ENCODE measurements at regions not wholly inside any gene's neighbourhood (a gene's known extent, or its start where the extent isn't known, plus 50 kb on each side); places are given as distances from the start of the nearest gene placed in this dataset.

GRCh38 chr5:118052503-118052902 lies 935.8 kb downstream of the DTWD2 start:
- no peak for DNase-seq (ENCODE audit: low spot score)

DNA sequence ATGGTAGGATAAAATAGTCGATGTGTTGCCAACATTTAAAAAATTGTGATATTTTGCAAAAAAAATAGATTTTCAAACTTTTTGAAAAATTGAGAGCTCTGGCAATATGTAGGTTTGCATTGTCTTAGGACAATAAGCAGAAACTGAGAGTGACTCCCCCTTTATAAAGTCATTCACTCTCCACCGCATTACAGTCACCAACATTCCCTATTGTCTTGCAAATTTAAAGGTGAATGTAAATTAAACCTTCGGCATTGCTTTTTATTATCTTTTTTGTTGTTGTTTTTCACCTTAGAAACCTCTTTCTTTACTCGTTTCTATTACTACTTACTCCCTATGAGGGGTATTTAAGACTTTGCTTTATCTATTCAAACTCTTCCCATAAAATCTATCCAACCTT lies 944.2 kb downstream of the DTWD2 start:
- DNase-seq (ENCODE audit: low spot score), result no peak

DNA sequence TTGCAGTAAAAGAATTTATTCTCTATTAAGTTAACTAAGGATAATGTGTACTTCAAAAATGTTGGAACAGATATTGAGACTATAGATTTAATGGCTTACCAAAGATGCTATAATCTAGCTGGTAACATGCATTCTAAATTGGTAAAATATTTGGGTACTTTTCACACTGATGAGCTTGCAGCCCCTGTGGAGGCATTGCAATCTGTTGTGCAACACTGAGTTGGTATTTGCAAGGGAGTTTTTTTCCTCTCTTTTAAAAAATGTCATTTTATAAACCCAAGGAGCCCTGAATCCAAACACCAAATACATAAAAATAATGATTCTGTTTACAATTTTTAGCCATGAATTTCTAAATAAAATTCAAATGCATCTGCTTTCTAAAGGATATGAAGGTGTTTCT lies 944.8 kb downstream of the DTWD2 start:
- no peak for DNase-seq (ENCODE audit: low spot score)

GRCh38 chr5:118042076-118042475 lies 946.3 kb downstream of the DTWD2 start:
- no peak for DNase-seq (ENCODE audit: low spot score)

GRCh38 chr5:118040496-118040895 lies 947.9 kb downstream of the DTWD2 start:
- no peak for DNase-seq (ENCODE audit: low spot score)

DNA sequence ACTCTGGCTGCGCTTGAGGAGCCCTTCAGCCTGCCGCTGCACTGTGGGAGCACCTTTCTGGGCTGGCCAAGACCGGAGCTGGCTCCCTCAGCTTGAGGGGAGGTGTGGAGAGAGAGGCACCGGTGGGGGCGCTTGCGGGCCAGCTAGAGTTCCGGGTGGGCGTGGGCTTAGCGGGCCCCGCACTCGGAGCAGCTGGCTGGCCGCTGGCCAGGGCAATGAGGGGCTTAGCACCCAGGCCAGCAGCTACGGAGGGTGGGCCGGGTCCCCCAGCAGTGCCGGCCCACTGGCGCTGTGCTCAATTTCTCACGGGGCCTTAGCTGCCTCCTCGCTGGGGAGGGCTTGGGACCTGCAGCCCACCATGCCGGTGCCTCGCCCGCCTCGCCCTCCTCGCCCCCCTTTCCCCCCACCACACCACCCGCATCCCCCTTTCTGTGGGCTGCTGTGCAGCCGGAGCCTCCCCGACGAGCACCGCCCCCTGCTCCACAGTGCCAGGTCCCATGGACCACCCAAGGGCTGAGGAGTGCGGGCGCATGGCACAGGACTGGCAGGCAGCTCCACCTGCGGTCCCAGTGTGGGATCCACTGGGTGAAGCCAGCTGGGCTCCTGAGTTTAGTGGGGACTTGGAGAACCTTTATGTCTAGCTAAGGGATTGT lies 954.5 kb downstream of the DTWD2 start:
- no peak for DNase-seq (ENCODE audit: low spot score)

DNA sequence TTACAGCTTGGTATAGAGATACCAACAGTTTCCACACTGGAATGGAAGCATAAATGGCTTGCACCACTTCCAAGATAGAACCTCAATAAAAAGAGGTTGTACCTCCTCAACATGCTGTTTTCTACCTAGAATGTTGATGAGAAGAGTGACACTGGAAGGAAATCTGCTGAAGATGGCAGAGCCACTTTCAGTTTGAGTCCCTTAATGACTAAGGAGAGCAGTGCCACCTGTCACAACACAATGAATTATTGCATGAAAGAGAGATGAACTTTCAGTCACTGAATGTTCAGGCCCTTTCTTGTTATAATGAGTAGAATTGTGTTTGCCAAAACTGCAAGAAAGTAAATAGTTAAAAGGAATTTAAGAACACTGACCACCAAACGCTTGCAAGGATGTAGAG lies 958.5 kb downstream of the DTWD2 start:
- no peak for DNase-seq (ENCODE audit: low spot score)

GRCh38 chr5:118022062-118022461 lies 966.3 kb downstream of the DTWD2 start:
- no peak for DNase-seq (ENCODE audit: low spot score)

GRCh38 chr5:118017536-118017935 lies 970.8 kb downstream of the DTWD2 start:
- no peak for DNase-seq (ENCODE audit: low spot score)

- no peak for DNase-seq (ENCODE audit: low spot score)
Observed at GRCh38 chr5:118016396-118016795, 972.0 kb downstream of the DTWD2 start.

GRCh38 chr5:118015511-118015910 lies 972.8 kb downstream of the DTWD2 start:
- DNase-seq (ENCODE audit: low spot score), result no peak

- DNase-seq (ENCODE audit: low spot score), result no peak
Observed at GRCh38 chr5:118009741-118010297, 978.5 kb downstream of the DTWD2 start.

GRCh38 chr5:118008779-118009178 lies 979.6 kb downstream of the DTWD2 start:
- no peak for DNase-seq (ENCODE audit: low spot score)

DNA sequence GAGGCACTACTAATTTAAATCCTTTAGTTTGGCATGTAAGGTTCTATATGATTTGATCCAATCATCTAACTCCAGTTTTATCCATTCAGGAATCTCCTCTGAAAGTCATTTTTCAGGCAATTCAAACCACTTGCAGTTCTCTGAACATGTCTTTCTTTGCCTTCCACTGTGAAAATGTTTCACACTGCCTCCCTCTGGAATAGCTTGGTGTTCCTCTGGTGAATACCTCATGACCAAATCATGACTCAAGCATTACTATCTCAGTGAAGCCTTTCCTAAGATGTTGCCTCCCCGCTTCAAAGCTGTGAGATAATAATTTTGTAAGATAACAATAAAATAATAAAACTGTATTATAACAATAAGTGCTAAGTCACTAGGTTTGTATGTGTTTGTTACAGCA lies 981.1 kb downstream of the DTWD2 start:
- DNase-seq (ENCODE audit: low spot score), result no peak

- DNase-seq (ENCODE audit: low spot score), result no peak
Observed at GRCh38 chr5:118006219-118006618, 982.1 kb downstream of the DTWD2 start.

DNA sequence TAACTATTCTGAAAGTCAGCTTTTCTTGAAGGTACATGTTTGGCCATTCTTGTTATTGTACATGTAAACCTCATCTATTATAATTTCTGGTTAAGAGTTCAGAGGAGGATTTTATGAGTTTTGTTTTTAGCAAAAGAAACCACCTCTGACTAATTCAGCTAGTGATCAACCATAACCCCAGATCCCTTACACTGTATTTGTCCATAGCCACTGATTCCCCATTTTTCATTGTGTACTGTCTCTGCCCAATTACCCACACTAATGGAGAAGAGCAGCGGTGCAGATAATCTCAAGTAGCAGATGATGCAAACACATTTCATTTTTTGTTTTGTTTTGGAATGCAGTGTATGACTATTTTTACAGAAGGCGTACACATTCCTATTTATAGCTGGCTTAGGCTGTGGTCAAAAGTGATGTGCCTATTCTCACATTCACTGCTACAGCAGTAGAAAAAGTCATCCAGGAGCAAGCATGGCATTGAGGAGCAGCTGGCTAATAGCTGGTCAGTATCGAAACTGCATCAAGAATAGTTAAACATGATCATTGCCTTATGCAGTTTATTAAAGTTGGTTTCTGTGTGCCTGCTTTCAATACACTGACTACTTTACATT lies 988.3 kb downstream of the DTWD2 start:
- no peak for DNase-seq (ENCODE audit: low spot score)

GRCh38 chr5:117982691-117983090 lies 1005.7 kb downstream of the DTWD2 start:
- no peak for DNase-seq (ENCODE audit: low spot score)

DNA sequence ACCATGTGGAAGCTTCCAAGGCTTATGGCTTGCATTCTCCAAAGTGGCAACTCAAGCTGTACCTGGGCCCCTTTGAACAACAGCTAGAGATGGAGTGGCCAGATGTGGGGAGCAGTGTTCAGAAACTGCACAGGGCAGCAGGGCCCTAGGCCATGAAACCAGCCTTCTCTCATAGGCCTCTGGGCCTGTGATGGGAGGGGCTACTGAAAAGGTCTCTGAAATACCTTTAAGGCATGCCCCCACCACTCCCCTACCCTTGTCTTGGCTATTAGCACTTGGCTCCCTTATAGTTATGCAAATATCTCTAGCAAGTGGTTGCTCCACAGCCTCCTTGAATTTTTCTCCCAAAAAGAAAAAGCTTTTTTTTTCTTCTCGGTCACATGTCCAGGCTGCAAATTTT lies 1014.6 kb downstream of the DTWD2 start:
- DNase-seq (ENCODE audit: low spot score), result no peak

DNA sequence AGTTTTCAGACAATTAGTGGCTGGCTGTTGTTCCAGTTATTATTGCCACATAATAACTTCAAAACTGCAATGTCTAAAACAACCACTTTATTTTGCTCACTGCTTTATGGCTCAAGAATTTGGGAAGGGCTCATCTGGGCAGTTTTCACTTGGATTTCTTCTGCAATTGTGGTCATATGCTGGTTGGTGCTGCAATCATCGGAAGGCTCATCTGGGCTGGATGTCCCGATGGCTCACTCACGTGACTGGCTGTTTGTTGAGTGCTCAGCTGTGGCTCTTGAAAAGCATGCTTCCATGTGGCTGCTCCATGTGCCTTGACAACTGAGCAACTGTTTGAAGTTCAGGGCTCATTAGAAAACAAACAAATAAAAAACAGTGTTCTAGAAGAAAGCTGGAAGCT lies 1032.5 kb downstream of the DTWD2 start:
- DNase-seq (ENCODE audit: low spot score), result no peak

DNA sequence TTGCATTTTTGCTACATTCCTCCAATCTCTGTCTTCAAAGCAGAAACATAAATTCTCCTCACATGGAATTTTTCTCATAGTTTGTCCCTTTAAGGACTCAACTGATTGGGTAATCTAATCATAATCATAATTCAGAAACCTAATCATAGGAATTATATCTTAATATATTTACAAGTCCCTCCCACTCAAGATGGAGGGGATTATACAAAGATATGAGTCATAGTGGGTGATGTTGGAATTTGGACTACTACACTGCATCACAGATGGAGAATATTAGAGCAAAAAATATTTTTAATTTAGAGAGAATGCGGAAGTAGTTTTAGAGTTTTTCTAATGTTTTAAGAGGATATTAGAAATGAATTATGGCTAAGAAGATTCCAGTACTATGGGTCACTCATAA lies 1034.0 kb downstream of the DTWD2 start:
- no peak for DNase-seq (ENCODE audit: low spot score)

DNA sequence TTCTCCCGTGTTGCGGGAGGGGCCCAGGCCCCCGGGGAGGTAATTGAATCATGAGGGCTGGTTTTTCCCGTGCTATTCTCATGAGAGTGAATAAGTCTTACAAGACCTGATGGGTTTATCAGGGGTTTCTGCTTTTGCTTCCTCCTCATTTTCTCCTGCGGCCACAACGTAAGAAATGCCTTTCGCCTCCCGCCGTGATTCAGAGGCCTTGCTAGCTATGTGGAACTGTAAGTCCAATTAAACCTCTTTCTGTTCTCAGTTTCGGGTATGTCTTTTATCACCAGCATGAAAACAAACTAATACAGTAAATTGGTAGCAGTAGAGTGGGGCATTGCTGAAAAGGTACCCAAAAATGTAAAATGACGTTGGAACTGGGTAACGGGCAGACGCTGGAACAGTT lies 1035.1 kb downstream of the DTWD2 start:
- no peak for DNase-seq (ENCODE audit: low spot score)

DNA sequence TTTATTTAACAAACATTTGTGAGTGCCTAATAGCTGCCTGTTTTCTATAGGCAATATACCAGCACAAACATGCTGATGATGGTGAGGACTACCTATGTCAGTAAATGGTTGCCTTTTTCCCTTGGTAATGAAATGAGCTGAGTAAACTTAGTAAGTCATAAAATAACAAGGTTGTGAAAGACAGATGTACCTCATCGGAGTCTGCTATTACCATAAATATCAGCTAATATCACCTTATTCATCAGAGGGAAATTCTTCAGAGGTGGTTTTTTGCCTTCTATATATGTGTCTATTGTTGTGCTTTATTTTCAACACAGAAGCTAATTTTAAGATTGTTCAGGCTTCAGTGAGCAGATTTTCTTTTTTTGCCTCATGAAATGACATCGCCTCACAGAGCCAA lies 1040.5 kb downstream of the DTWD2 start:
- DNase-seq (ENCODE audit: low spot score), result no peak

DNA sequence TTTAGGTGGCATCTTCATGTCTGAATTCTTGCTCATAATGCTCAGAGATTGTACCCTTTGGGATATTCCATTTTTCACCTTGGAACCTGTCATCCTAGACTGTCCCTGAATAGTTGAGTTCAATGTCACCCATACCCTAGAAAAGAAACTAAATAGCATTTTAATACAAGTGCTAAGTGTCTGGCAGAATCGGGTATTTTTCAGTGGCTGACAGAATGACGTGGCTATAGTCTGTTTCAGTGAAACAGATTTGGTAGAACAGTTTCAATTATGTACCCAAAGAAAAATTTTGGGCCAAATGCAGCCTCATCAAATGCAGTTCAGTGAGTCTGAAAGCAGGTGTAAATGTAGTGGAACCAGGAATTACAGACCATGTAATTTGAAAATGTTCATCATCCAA lies 1041.2 kb downstream of the DTWD2 start:
- no peak for DNase-seq (ENCODE audit: low spot score)

DNA sequence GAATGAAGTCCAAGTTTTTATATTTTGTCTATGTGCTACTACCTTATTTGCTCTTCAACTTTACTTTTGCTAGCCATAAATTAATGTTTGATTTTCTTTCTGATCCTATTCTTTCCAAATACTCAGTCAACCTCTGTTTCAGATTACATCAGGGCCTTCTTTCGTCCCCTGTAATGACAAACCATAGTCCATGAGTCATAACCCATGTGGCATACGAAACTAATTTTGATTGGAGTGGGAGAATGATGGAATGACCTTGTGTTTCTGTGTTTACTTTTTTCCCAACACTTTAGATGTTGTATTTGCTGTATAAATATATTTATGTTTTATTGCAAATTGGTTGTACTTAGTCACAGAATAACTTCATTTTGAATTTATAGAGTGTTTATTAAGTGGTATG lies 1043.1 kb downstream of the DTWD2 start:
- no peak for DNase-seq (ENCODE audit: low spot score)
